GM23248 (cell line): ENCODE measurements at regions not wholly inside any gene's neighbourhood (a gene's known extent, or its start where the extent isn't known, plus 50 kb on each side); places are given as distances from the start of the nearest gene placed in this dataset.

Experiments
- EZH2 ChIP-seq: fragments of 200-600 bp; sonication (generic); IDR thresholded peaks from 2 replicates; pipeline ENCODE4 v1.6.1; 2018; ENCODE audit warnings: antibody characterized with exemption, mild to moderate bottlenecking; ENCODE audit not compliant: insufficient read depth, poor library complexity, severe bottlenecking
- EZH2phosphoT487 ChIP-seq: fragments of 200-600 bp; sonication (generic); IDR thresholded peaks from 2 replicates; pipeline ENCODE4 v1.6.1; 2018; ENCODE audit warnings: antibody characterized with exemption, moderate library complexity, mild to moderate bottlenecking, low read depth; ENCODE audit not compliant: insufficient read depth

DNA sequence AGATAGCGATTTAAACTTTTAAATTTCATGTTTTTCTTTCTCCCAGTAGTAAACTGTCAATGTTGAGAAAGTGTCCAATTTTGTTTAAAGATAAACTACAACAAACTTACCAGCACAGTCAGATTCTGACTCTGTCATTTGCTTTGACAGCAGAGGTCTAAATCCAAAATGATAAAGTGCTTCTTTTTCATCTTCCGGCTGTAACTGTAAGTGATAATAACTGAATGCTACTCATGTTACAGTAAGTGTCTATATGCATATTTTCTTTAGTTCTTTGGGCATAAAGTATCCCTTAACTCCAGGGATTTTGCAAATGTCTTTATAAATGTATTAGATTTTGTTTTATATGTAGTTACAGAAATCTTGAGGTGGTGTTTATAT is 610.4 kb downstream of the RFPL4B start:
- TF ChIP-seq EZH2 (no peak), EZH2phosphoT487 (no peak)
